Epithelial cell of esophagus (primary cell): ENCODE measurements at regions not wholly inside any gene's neighbourhood (a gene's known extent, or its start where the extent isn't known, plus 50 kb on each side); places are given as distances from the start of the nearest gene placed in this dataset.
"Not testable (repeated sequence)": the region's sequence is repeated elsewhere in the genome, so short reads cannot be mapped to it uniquely, and the experiment has no call there.

ENCODE experiments used
- DNase-seq: peaks from one replicate; pipeline ENCODE4 v3.0.0; 2010; ENCODE audit warnings: low read depth
- H3K4me3 ChIP-seq: 2 replicates; pipeline ENCODE4 v1.5.1; 2011; ENCODE audit warnings: mild to moderate bottlenecking, low read length, control low read depth
- TF ChIP-seq, protein P1 (sequence below): IDR thresholded peaks from 2 replicates; pipeline ENCODE4 v1.5.1; 2011; ENCODE audit warnings: low read depth, mild to moderate bottlenecking, low read length, control low read depth, inconsistent platforms; ENCODE audit not compliant: insufficient read depth; ENCODE audit errors: missing control alignments

DNA sequence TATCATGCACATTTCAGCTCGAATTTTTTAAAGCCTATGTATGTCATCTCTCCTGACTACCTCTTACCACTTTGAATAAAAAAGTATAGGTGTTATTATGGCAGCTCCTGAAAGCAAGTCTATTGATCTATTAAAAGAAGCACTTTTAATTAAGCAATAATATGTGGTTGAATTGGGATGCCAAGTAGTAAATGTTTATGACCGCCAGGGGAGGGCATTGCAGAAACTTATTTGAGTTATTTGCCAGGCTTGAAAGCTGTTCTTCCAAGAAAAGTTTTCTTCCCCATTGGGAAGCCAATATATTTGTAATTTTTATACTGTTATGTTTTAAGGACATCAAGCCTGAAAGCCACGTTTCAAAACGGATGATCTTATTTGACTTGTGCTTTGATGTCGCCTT lies 88.1 kb upstream of the SOX21 start:
- DNase-seq: peak; percentile 22
- TF ChIP-seq, protein P1, sequence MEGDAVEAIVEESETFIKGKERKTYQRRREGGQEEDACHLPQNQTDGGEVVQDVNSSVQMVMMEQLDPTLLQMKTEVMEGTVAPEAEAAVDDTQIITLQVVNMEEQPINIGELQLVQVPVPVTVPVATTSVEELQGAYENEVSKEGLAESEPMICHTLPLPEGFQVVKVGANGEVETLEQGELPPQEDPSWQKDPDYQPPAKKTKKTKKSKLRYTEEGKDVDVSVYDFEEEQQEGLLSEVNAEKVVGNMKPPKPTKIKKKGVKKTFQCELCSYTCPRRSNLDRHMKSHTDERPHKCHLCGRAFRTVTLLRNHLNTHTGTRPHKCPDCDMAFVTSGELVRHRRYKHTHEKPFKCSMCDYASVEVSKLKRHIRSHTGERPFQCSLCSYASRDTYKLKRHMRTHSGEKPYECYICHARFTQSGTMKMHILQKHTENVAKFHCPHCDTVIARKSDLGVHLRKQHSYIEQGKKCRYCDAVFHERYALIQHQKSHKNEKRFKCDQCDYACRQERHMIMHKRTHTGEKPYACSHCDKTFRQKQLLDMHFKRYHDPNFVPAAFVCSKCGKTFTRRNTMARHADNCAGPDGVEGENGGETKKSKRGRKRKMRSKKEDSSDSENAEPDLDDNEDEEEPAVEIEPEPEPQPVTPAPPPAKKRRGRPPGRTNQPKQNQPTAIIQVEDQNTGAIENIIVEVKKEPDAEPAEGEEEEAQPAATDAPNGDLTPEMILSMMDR: peak; percentile 55
- no peak overlapping the region for H3K4me3 ChIP-seq

DNA sequence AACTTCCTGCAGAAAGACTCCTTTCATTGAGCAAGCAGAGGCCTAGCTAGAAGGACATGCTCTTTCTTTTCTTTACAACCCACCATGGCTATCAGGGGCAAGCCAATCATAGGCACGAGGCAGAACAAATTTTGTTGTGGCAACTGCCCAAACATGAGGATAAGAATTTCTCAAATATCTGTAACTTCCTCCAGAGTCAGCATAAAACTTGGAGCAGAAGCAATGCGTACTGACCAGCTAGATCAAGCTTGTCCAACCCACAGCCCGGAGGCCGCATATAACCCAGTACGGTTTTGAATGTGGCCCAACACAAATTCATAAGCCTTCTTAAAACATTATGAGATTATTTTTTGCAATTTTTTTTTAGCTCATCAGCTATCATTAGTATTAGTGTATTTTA lies 87.0 kb upstream of the SOX21 start:
- no peak for DNase-seq
- TF ChIP-seq, protein P1: no peak
- H3K4me3 ChIP-seq: no peak overlapping the region

DNA sequence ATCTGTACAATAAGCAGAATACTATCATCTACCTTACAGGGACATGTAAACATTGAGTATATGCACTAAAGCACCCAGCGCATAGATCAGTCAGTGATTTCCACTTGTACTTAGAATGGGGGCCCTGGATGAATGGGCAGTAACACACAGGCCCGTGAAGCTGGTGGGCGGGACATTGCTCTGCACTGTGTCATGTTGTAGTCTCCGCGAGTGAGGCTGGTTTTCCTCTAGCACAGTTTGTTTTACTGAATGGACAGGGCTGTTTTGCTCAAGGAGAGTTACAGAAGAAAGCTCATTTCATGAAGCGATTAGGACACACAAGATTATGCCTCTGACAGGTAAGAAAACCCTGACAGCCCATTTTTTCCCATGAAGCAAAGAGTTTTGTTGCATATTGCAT lies 86.4 kb upstream of the SOX21 start:
- TF ChIP-seq, protein P1: no peak
- no peak for DNase-seq
- no peak overlapping the region for H3K4me3 ChIP-seq

DNA sequence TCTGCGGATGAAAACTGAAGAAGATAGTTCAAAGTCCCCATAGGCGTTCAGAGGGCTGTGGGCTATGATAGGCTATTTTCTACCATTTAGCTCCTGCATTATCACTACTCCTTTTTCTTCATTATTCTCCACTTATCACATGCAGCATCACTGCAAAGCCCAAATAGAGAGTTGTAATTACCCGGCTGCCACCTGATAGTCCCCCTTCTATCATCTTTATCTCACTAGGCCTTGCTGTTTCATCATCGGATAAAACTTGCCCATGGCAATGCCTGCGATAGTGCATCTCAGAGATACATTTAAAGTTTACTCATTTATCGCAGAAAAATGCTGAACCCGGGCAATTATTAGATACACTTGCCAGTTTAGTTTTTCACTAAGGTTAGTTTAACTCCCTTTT lies 82.9 kb upstream of the SOX21 start:
- no peak overlapping the region for H3K4me3 ChIP-seq
- DNase-seq: no peak
- TF ChIP-seq, protein P1: no peak

DNA sequence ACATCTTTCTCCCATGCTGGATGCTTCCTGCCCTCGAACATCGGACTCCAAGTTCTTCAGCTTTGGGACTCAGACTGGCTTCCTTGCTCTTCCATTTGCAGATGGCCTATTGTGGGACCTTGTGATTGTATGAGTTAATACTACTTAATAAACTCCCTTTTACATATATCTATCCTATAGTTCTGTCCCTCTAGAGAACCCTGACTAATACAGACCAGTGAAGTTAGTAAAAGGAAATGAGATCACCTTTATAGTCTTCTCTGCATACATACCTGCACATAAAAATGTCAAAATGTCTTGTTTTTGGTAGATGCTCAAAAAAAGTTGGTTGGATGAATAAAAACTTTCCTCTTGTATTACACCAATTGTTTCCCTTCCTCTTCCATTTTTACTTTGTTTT lies 73.9 kb upstream of the SOX21 start:
- DNase-seq: not testable (repeated sequence)

DNA sequence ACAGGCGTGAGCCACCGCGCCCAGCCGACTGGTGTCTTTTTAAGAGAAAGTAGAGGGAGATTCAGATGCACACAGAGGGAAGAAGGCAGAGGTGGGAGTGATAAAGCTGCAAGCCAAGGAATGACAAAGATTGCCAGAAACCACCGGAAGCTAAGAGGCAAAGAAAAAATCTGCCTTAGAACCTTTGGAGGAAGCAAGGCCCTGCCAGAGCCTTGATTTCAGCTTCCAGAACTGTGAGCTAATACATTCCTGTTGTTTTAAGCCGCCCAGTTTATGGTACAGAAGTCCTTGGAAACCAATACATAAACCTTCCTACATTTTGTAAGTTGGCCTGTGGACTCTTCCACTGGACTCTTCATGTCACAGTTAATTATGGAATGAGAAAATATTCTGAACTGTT lies 71.7 kb upstream of the SOX21 start:
- TF ChIP-seq, protein P1: no peak
- no peak for DNase-seq
- no peak overlapping the region for H3K4me3 ChIP-seq

More for the DNA sequence above, 73.9 kb upstream of the SOX21 start:
- H3K4me3 ChIP-seq: not testable (repeated sequence)

DNA sequence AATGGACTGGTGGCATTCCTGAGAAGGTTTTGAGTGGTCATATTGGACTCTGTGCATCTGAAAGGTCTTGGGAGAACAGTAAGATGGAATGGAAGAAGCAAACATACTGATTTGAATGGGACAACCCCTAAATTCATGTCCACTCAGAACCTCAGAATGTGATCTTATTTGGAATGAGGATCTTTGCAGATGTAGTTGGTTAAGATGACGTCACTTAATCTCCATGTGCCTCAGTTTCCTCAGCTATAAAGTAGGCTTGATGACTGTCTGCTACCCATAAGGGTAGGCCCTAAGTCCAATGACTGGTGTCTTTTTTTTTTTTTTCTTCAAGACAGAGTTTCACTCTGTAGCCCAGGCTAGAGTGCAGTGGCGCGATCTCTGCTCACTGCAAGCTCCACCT lies 71.1 kb upstream of the SOX21 start:
- TF ChIP-seq, protein P1: no peak
- H3K4me3 ChIP-seq: no peak overlapping the region
- DNase-seq: no peak

DNA sequence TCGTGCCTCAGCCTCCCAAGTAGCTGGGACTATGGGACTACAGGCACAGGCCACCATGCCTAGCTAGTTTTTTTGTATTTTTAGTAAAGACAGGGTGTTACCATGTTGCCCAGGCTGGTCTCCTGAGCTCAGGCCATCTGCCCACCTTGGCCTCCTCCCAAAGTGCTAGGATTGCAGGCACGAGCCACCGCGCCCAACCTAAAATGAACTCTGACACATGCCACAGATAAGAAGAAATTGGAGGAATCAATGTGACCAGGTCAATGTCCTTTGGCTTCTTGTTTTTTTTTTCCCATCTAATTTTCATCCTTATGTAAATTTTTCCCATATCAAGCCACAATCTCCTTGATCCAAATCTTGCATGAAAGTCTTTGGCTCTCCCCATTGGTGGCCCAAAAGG lies 68.1 kb upstream of the SOX21 start:
- no peak for DNase-seq
- TF ChIP-seq, protein P1: no peak
- no peak overlapping the region for H3K4me3 ChIP-seq
